GM12878 (cell line): ENCODE measurements at regions not wholly inside any gene's neighbourhood (a gene's known extent, or its start where the extent isn't known, plus 50 kb on each side); places are given as distances from the start of the nearest gene placed in this dataset.

Source experiments
- ATAC-seq: fragments of 200-7000 bp; cut with Tn5 transposase; 3 replicates; pipeline ENCODE4 v1.9.1; 2020; ENCODE audit warnings: mild to moderate bottlenecking, moderate library complexity
- BruUV-seq: library from RNA; stranded (reverse); fragments of 400-500 nt; replicated peaks from 2 replicates; lab custom pipeline; 2021; lab: Mats Ljungman, UMichigan
- CTCF ChIA-PET: fragments of 300-600 bp; sonication (Branson Sonifier 250); formaldehyde crosslinking; extraction: SDS; loops from one replicate; lab custom pipeline; 2021; ENCODE audit warnings: inconsistent platforms; lab: Yijun Ruan, JAX
- POLR2A ChIA-PET: fragments of 350-600 bp; formaldehyde crosslinking; extraction: SDS; loops from one replicate; lab custom pipeline; 2021; ENCODE audit warnings: inconsistent platforms; lab: Charles Lee
- RAD21 ChIA-PET: fragments of 300-600 bp; sonication (Branson Sonifier 250); formaldehyde crosslinking; loops from one replicate; lab custom pipeline; 2023; ENCODE audit warnings: antibody characterized with exemption; ENCODE audit not compliant: unreplicated experiment; lab: Charles Lee
- SMC1A ChIA-PET: fragments of 300-600 bp; sonication (Branson Sonifier 250); formaldehyde crosslinking; loops from one replicate; lab custom pipeline; 2023; ENCODE audit not compliant: unreplicated experiment, uncharacterized antibody; lab: Charles Lee
- DNase-seq: peaks from one replicate; pipeline ENCODE4 v3.0.0-alpha.2; 2011; ENCODE audit warnings: low read depth, low spot score
- FAIRE-seq: peaks from 3 replicates; lab custom pipeline; 2011; peaks lifted over from hg19 to GRCh38; lab: Jason Lieb, UNC
- H2AFZ ChIP-seq: 2 replicates; pipeline ENCODE4 v1.6.0; 2011; ENCODE audit warnings: low read depth, low read length, control low read depth; ENCODE audit not compliant: control insufficient read depth
- H3K27ac ChIP-seq: 2 replicates; pipeline ENCODE4 v1.5.1; 2011; ENCODE audit warnings: control low read depth; ENCODE audit not compliant: control insufficient read depth, insufficient read depth
- H3K27me3 ChIP-seq, 2 experiments: replicated peaks in 1 of 2; 2 replicates each; pipeline versions ENCODE4 v1.6.0 to v1.6.1; 2011; ENCODE audit warnings: low read length in 1 of 2; ENCODE audit not compliant: control insufficient read depth in 2 of 2, insufficient read depth in 2 of 2
- H3K36me3 ChIP-seq, 2 experiments: 2 replicates each; pipeline ENCODE4 v1.5.1; 2011; ENCODE audit warnings: low read length in 1 of 2; ENCODE audit not compliant: control insufficient read depth in 2 of 2, insufficient read depth in 2 of 2
- H3K4me1 ChIP-seq: 2 replicates; pipeline ENCODE4 v1.6.1; 2011; ENCODE audit warnings: mild to moderate bottlenecking, low read length, moderate library complexity, mixed read lengths; ENCODE audit not compliant: control insufficient read depth, insufficient read depth
- H3K4me2 ChIP-seq: 2 replicates; pipeline ENCODE4 v1.6.0; 2011; ENCODE audit warnings: control low read depth; ENCODE audit not compliant: control insufficient read depth, insufficient read depth
- H3K4me3 ChIP-seq: fragments of 200-600 bp; sonication (generic); 2 replicates; pipeline ENCODE4 v1.5.1; 2016
- H3K79me2 ChIP-seq: 2 replicates; pipeline ENCODE4 v1.6.0; 2011; ENCODE audit warnings: low read length; ENCODE audit not compliant: control insufficient read depth, insufficient read depth
- H3K9ac ChIP-seq: 2 replicates; pipeline ENCODE4 v1.8.0; 2011; ENCODE audit warnings: low read length, control low read depth, mixed read lengths; ENCODE audit not compliant: control insufficient read depth, insufficient read depth
- H3K9me3 ChIP-seq: replicated peaks from 3 replicates; pipeline ENCODE4 v1.5.1; 2011; ENCODE audit warnings: mild to moderate bottlenecking, low read length; ENCODE audit not compliant: control insufficient read depth, insufficient read depth
- H4K20me1 ChIP-seq: 2 replicates; pipeline ENCODE4 v1.6.0; 2011; ENCODE audit not compliant: control insufficient read depth, insufficient read depth
- ATF7 ChIP-seq: fragments of 450-650 bp; IDR thresholded peaks from 2 replicates; pipeline ENCODE4 v1.6.1; 2016; ENCODE audit warnings: low read depth, mild to moderate bottlenecking
- CBX5 ChIP-seq: sonication (generic); IDR thresholded peaks from 2 replicates; pipeline ENCODE4 v1.6.1; 2016; ENCODE audit warnings: low read depth, moderate library complexity, mild to moderate bottlenecking, inconsistent platforms
- CHD1 ChIP-seq: IDR thresholded peaks from 2 replicates; pipeline ENCODE4 v1.6.1; 2012; ENCODE audit warnings: low read depth, low read length, improper control_type of control experiment
- GABPA ChIP-seq: IDR thresholded peaks from 2 replicates; pipeline ENCODE4 v1.6.1; 2014; ENCODE audit warnings: antibody characterized with exemption, low read depth, mild to moderate bottlenecking, inconsistent platforms
- IKZF2 ChIP-seq, 2 experiments: fragments of 450-650 bp; IDR thresholded peaks; 2 replicates each; pipeline ENCODE4 v1.6.1; 2017; ENCODE audit warnings: mild to moderate bottlenecking in 2 of 2, moderate library complexity in 2 of 2
- KAT2A ChIP-seq: conservative IDR thresholded peaks from 2 replicates; pipeline ENCODE4 v1.6.1; 2011; ENCODE audit warnings: low read depth, low read length; ENCODE audit not compliant: control insufficient read depth
- RCOR1 ChIP-seq: conservative IDR thresholded peaks from 2 replicates; pipeline ENCODE4 v1.6.1; 2012; ENCODE audit warnings: low read depth, low read length, improper control_type of control experiment
- SKIL ChIP-seq: fragments of 450-650 bp; IDR thresholded peaks from 2 replicates; pipeline ENCODE4 v1.6.1; 2017; ENCODE audit warnings: mild to moderate bottlenecking, low read depth, inconsistent platforms; ENCODE audit not compliant: poor library complexity, severe bottlenecking
- STAT3 ChIP-seq: IDR thresholded peaks from 2 replicates; pipeline ENCODE4 v1.6.1; 2011; ENCODE audit warnings: low read depth, low read length, improper control_type of control experiment
- TCF7 ChIP-seq: IDR thresholded peaks from 2 replicates; pipeline ENCODE4 v1.6.1; 2014; ENCODE audit warnings: antibody characterized with exemption, borderline replicate concordance
- ZNF217 ChIP-seq: fragments of 450-650 bp; IDR thresholded peaks from 2 replicates; pipeline ENCODE4 v1.6.1; 2017; ENCODE audit warnings: antibody characterized with exemption, mild to moderate bottlenecking
- WGBS: methylation state at CpG from one replicate; pipeline ENCODE4 v1.1.6; 2016; ENCODE audit warnings: low lambda C conversion rate; ENCODE audit not compliant: insufficient replicate concordance, insufficient coverage; ENCODE audit errors: missing lambda C conversion rate; 5-methylcytosine and 5-hydroxymethylcytosine counted together
- in situ Hi-C: fragments of 300-500 bp; cut with MboI; formaldehyde crosslinking; loops from 9 replicates; pipeline ENCODE4 v1.14.3; 2018; ENCODE audit warnings: mixed read lengths
- intact Hi-C: fragments of 100-400 bp; cut with micrococcal nuclease; formaldehyde crosslinking; loops from one replicate; pipeline ENCODE4 v1.14.2; 2022; ENCODE audit not compliant: unreplicated experiment
- TF ChIP-seq, protein P1 (sequence below): fragments of 450-650 bp; IDR thresholded peaks from 2 replicates; pipeline ENCODE4 v1.6.1; 2017; ENCODE audit warnings: mild to moderate bottlenecking, moderate library complexity
- TF ChIP-seq, protein P2 (sequence below): fragments of 450-650 bp; IDR thresholded peaks from 2 replicates; pipeline ENCODE4 v1.6.1; 2016; ENCODE audit warnings: mild to moderate bottlenecking, moderate library complexity, borderline replicate concordance

GRCh38 chr6:7042654-7043545, 64.9 kb upstream of the RREB1 start:
- Histone ChIP-seq H3K4me3 (no peak overlapping the region), H3K4me1 (no peaks in the 10 kb centered on the region), H3K9me3 (no peaks in the 10 kb centered on the region), H3K27me3 (no peaks in the 10 kb centered on the region; a peak in 1 of 4 replicates), H4K20me1 (no peaks in the 10 kb centered on the region), H3K79me2 (no peaks in the 10 kb centered on the region), H3K27ac (no peak overlapping the region), H3K4me2 (no peak overlapping the region), H3K36me3 (no peaks in the 10 kb centered on the region), H2AFZ (peak overlapping the region; percentile 74), H3K9ac (no peak overlapping the region)
- in situ Hi-C loops, result no loop called here
- no TSS peak for BruUV-seq
- RAD21 ChIA-PET, result no interaction called here
- TF ChIP-seq ATF7 (no peak), RCOR1 (no peak), IKZF2 (IDR thresholded peaks at IDR 0.05) (no peak), CBX5 (no peak), SKIL (no peak), KAT2A (no peak), STAT3 (no peak), CHD1 (no peak), GABPA (no peak), ZNF217 (no peak), TCF7 (no peak)
- TF ChIP-seq, protein P1, sequence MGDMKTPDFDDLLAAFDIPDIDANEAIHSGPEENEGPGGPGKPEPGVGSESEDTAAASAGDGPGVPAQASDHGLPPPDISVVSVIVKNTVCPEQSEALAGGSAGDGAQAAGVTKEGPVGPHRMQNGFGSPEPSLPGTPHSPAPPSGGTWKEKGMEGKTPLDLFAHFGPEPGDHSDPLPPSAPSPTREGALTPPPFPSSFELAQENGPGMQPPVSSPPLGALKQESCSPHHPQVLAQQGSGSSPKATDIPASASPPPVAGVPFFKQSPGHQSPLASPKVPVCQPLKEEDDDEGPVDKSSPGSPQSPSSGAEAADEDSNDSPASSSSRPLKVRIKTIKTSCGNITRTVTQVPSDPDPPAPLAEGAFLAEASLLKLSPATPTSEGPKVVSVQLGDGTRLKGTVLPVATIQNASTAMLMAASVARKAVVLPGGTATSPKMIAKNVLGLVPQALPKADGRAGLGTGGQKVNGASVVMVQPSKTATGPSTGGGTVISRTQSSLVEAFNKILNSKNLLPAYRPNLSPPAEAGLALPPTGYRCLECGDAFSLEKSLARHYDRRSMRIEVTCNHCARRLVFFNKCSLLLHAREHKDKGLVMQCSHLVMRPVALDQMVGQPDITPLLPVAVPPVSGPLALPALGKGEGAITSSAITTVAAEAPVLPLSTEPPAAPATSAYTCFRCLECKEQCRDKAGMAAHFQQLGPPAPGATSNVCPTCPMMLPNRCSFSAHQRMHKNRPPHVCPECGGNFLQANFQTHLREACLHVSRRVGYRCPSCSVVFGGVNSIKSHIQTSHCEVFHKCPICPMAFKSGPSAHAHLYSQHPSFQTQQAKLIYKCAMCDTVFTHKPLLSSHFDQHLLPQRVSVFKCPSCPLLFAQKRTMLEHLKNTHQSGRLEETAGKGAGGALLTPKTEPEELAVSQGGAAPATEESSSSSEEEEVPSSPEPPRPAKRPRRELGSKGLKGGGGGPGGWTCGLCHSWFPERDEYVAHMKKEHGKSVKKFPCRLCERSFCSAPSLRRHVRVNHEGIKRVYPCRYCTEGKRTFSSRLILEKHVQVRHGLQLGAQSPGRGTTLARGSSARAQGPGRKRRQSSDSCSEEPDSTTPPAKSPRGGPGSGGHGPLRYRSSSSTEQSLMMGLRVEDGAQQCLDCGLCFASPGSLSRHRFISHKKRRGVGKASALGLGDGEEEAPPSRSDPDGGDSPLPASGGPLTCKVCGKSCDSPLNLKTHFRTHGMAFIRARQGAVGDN, result no peak
- TF ChIP-seq, protein P2, sequence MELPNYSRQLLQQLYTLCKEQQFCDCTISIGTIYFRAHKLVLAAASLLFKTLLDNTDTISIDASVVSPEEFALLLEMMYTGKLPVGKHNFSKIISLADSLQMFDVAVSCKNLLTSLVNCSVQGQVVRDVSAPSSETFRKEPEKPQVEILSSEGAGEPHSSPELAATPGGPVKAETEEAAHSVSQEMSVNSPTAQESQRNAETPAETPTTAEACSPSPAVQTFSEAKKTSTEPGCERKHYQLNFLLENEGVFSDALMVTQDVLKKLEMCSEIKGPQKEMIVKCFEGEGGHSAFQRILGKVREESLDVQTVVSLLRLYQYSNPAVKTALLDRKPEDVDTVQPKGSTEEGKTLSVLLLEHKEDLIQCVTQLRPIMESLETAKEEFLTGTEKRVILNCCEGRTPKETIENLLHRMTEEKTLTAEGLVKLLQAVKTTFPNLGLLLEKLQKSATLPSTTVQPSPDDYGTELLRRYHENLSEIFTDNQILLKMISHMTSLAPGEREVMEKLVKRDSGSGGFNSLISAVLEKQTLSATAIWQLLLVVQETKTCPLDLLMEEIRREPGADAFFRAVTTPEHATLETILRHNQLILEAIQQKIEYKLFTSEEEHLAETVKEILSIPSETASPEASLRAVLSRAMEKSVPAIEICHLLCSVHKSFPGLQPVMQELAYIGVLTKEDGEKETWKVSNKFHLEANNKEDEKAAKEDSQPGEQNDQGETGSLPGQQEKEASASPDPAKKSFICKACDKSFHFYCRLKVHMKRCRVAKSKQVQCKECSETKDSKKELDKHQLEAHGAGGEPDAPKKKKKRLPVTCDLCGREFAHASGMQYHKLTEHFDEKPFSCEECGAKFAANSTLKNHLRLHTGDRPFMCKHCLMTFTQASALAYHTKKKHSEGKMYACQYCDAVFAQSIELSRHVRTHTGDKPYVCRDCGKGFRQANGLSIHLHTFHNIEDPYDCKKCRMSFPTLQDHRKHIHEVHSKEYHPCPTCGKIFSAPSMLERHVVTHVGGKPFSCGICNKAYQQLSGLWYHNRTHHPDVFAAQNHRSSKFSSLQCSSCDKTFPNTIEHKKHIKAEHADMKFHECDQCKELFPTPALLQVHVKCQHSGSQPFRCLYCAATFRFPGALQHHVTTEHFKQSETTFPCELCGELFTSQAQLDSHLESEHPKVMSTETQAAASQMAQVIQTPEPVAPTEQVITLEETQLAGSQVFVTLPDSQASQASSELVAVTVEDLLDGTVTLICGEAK, result no peak
- no peak for FAIRE-seq
- SMC1A ChIA-PET, result interaction anchor here (0.9 to 1.0 kb wide), 2 partner anchors 95 to 232 kb away, joined by 3 read pairs; no protein-coding TSS in a partner anchor
- CTCF ChIA-PET, result no interaction called here
- no peak for DNase-seq
- no peak for ATAC-seq
- WGBS, result 67% methylated on average over 11 of the region's 11 CpGs
- POLR2A ChIA-PET, result interaction anchor here (0.7 kb wide), 1 partner anchor 318 kb away, joined by 3 read pairs; no protein-coding TSS in a partner anchor
- intact Hi-C loops, result no loop called here
